Adrenal gland (tissue), 9 donors: ENCODE measurements at regions not wholly inside any gene's neighbourhood (a gene's known extent, or its start where the extent isn't known, plus 50 kb on each side); places are given as distances from the start of the nearest gene placed in this dataset.

Source experiments
- DNase-seq, 7 donors: peaks; one replicate each; pipeline ENCODE4 v3.0.0-alpha.2; 2019 to 2020
- H3K27ac ChIP-seq, 5 donors: fragments of 200-600 bp; sonication (generic) in 4 of 5; 1 replicate in 3 of 5; 2 replicates in 2 of 5; pipeline versions ENCODE4 v1.5.1 to v1.8.0; 2016 to 2020; ENCODE audit warnings: mild to moderate bottlenecking in 1 of 5
- H3K27me3 ChIP-seq: fragments of 200-600 bp; 2 replicates; pipeline ENCODE4 v1.8.0; 2021
- H3K36me3 ChIP-seq, 2 donors: fragments of 200-600 bp; replicated peaks in 1 of 2; 1 replicate in 1 of 2; 2 replicates in 1 of 2; pipeline versions ENCODE4 v1.5.1 to v1.8.0; 2018 to 2022
- H3K4me1 ChIP-seq, 2 donors: fragments of 200-600 bp; replicated peaks in 1 of 2; 1 replicate in 1 of 2; 2 replicates in 1 of 2; pipeline versions ENCODE4 v1.5.1 to v1.8.0; 2018 to 2021
- H3K4me3 ChIP-seq, 4 donors: fragments of 200-600 bp; sonication (generic) in 3 of 4; one replicate each; pipeline ENCODE4 v1.5.1; 2016 to 2018
- H3K9me3 ChIP-seq, 3 donors: fragments of 200-600 bp; sonication (generic) in 1 of 3; replicated peaks in 1 of 3; 1 replicate in 2 of 3; 2 replicates in 1 of 3; pipeline versions ENCODE4 v1.5.1 to v1.8.0; 2016 to 2021
- CTCF ChIP-seq, 6 experiments: fragments of 450-650 bp in 4 of 6; fragments of 200-600 bp in 2 of 6; sonication (generic) in 1 of 6; IDR thresholded peaks; 1 replicate in 5 of 6; 2 replicates in 1 of 6; pipeline versions ENCODE4 v1.5.1 to v1.8.0; 2016 to 2021; ENCODE audit warnings: antibody characterized with exemption in 6 of 6, mild to moderate bottlenecking in 2 of 6, moderate library complexity in 1 of 6
- POLR2A ChIP-seq, 2 donors: fragments of 450-650 bp; IDR thresholded peaks; one replicate each; pipeline ENCODE4 v1.6.1; 2017; ENCODE audit warnings: antibody characterized with exemption in 2 of 2, mild to moderate bottlenecking in 2 of 2, moderate library complexity in 1 of 2
- WGBS, 4 donors: extraction: QIAGEN DNeasy Blood & Tissue Kit in 2 of 4; methylation state at CpG; one replicate each; pipeline versions ENCODE4 v1.1.5 to v1.1.7; 2013 to 2017; 5-methylcytosine and 5-hydroxymethylcytosine counted together
- intact Hi-C, 2 donors: fragments of 100-400 bp; cut with DNase I; formaldehyde crosslinking; loops; one replicate each; pipeline versions ENCODE4 v1.14.1 to v1.15.0; 2022 to 2023
- donor health status: healthy with polysubstance abuse.
- donor health status: Bipolar disorder and iron deficiency.
- donor health status: DM: yes; HTN: yes; CAD: no.
- donor health status: DM: no; HTN: no; CAD: no.
- donor health status: DM: no; HTN: no; CAD: no.

GRCh38 chr6:147806697-147807096 lies 298.2 kb downstream of the SAMD5 start:
- Histone ChIP-seq H3K36me3 (no peaks in the 10 kb centered on the region), H3K4me3 (no peak overlapping the region), H3K9me3 (no peaks in the 10 kb centered on the region), H3K27me3 (no peaks in the 10 kb centered on the region), H3K27ac (no peak overlapping the region), H3K4me1 (no peaks in the 10 kb centered on the region)
- TF ChIP-seq CTCF (IDR thresholded peaks at IDR 0.05) (no peak), POLR2A (IDR thresholded peaks at IDR 0.05) (no peak)
- DNase-seq: no peak
- WGBS, 4 donors: 90 to 100% (median 100%) methylated on average over 1 of the region's 1 CpG
- intact Hi-C loops: no loop called here

DNA sequence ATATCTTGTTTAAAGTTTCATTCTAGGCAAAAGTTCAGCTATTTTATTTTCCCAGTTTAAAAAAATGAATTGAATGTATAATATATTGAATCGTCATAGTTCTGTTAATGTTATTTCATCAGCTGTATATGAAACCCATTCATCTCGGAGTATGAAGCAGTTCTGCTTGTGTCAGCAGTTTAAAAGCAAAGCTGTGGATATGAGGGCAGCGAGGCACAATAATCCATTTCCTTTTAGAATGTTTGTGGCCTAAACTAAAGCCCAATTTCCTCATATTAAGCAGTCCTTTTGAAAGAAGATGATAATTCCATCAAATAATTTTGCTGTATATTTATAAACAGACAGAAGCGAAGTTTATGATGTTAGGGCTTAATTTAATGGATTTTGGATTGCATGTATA lies 300.1 kb downstream of the SAMD5 start:
- Histone ChIP-seq H3K9me3 (no peaks in the 10 kb centered on the region), H3K36me3 (no peaks in the 10 kb centered on the region), H3K27me3 (no peaks in the 10 kb centered on the region), H3K4me3 (no peak overlapping the region), H3K4me1 (no peaks in the 10 kb centered on the region), H3K27ac (no peak overlapping the region)
- TF ChIP-seq POLR2A (IDR thresholded peaks at IDR 0.05): no peak
- no peak for TF ChIP-seq CTCF (IDR thresholded peaks at IDR 0.05)
- intact Hi-C loops: no loop called here
- 55 to 68% (median 58%) methylated on average over 4 of the region's 4 CpGs for WGBS, 4 donors
- DNase-seq: no peak

DNA sequence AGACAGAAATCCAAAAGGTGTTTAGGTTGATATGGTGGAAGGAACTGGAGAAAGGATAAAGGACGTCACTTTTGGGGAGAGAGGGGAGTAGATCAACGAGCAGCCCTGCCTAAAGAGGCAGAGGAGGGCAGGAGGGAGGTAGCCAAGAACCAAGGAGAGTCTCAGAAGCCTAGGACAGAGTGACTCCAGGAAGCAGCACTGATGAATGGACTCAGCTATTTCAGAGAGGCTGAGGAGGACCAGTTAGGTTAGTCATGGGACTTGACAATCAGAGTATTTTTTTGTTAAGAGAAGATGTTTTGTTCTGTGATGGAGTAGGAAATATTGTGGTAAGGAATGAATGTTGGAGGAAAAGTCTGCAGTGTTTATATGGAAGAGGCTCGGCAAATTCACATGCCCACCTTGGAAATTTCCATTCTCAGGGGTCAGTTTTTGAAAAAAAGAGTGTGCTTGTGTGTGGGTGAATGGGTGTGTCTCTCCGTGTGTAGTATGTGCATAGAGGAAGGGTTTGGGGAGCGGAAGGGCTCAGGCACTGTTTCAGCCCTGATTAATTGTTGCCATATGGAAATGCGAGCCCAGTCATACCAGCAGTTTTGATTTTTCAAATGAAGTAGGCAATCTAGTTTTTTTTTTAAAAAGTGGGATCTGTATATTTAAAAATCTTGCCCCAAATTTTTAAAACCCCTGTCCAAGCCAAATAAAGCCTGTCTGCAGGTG lies 303.6 kb downstream of the SAMD5 start:
- Histone ChIP-seq H3K4me1 (no peaks in the 10 kb centered on the region), H3K36me3 (no peaks in the 10 kb centered on the region), H3K27ac (no peak overlapping the region), H3K27me3 (no peaks in the 10 kb centered on the region), H3K4me3 (no peak overlapping the region), H3K9me3 (no peaks in the 10 kb centered on the region)
- DNase-seq: no peak
- TF ChIP-seq CTCF (IDR thresholded peaks at IDR 0.05) (no peak), POLR2A (IDR thresholded peaks at IDR 0.05) (no peak)
- intact Hi-C loops: no loop called here
- WGBS, 4 donors: 67 to 74% (median 72%) methylated on average over 6 of the region's 6 CpGs

- Histone ChIP-seq H3K36me3 (no peaks in the 10 kb centered on the region), H3K9me3 (no peaks in the 10 kb centered on the region), H3K4me1 (no peaks in the 10 kb centered on the region), H3K4me3 (no peak overlapping the region), H3K27me3 (no peaks in the 10 kb centered on the region), H3K27ac (no peak overlapping the region)
- 81 to 87% (median 85%) methylated on average over 4 of the region's 4 CpGs for WGBS, 4 donors
- TF ChIP-seq POLR2A (IDR thresholded peaks at IDR 0.05): no peak
- no peak for TF ChIP-seq CTCF (IDR thresholded peaks at IDR 0.05)
- intact Hi-C loops: no loop called here
- no peak for DNase-seq
These were observed 308.7 kb downstream of the SAMD5 start for GRCh38 chr6:147817042-147817689.
